Naive B cell (primary cell): ENCODE measurements at regions not wholly inside any gene's neighbourhood (a gene's known extent, or its start where the extent isn't known, plus 50 kb on each side); places are given as distances from the start of the nearest gene placed in this dataset.

ENCODE experiments used
- ATAC-seq, 2 donors: fragments of 150-1000 bp; cut with Tn5 transposase; 2 replicates each; pipeline ENCODE4 v1.10.0; 2021; ENCODE audit warnings: low read depth in 2 of 2, mild to moderate bottlenecking in 2 of 2, moderate library complexity in 2 of 2
- DNase-seq: peaks from one replicate; pipeline ENCODE4 v3.0.0; 2022
- H3K27ac Mint-ChIP-seq, 6 donors: one replicate each; pipeline ENCODE4 v1.8.0; 2020 to 2022; ENCODE audit warnings: mild to moderate bottlenecking in 6 of 6, mixed read lengths in 6 of 6, moderate library complexity in 5 of 6, inconsistent platforms in 2 of 6
- H3K27me3 Mint-ChIP-seq, 3 donors: one replicate each; pipeline ENCODE4 v1.8.0; 2021 to 2022; ENCODE audit warnings: mixed read lengths in 3 of 3, mild to moderate bottlenecking in 1 of 3
- H3K36me3 Mint-ChIP-seq, 2 donors: one replicate each; pipeline ENCODE4 v1.8.0; 2020 to 2022; ENCODE audit warnings: mixed read lengths in 2 of 2, inconsistent platforms in 1 of 2, mild to moderate bottlenecking in 1 of 2
- H3K4me1 Mint-ChIP-seq, 3 donors: one replicate each; pipeline ENCODE4 v1.8.0; 2020 to 2022; ENCODE audit warnings: mixed read lengths in 3 of 3, inconsistent platforms in 1 of 3, mild to moderate bottlenecking in 1 of 3, moderate library complexity in 1 of 3
- H3K4me3 Mint-ChIP-seq, 8 donors: one replicate each; pipeline ENCODE4 v1.8.0; 2020 to 2022; ENCODE audit warnings: mild to moderate bottlenecking in 8 of 8, mixed read lengths in 8 of 8, moderate library complexity in 8 of 8, inconsistent platforms in 2 of 8
- H3K9me3 Mint-ChIP-seq, 7 donors: one replicate each; pipeline ENCODE4 v1.8.0; 2020 to 2022; ENCODE audit warnings: mixed read lengths in 7 of 7, mild to moderate bottlenecking in 5 of 7, inconsistent platforms in 2 of 7, moderate library complexity in 1 of 7

GRCh38 chr6:18978337-18979128 is 591.4 kb downstream of the RNF144B start:
- DNase-seq (no peak), ATAC-seq (no peak)
- Mint-ChIP-seq H3K27me3 (peaks cover 0 to 5% (median 0%) of the 10 kb centered on the region in 3 donors), H3K4me1 (no peaks in the 10 kb centered on the region), H3K9me3 (peaks cover 0 to 12% (median 2%) of the 10 kb centered on the region in 7 donors), H3K4me3 (no peak overlapping the region), H3K27ac (no peak overlapping the region), H3K36me3 (no peaks in the 10 kb centered on the region)

- Mint-ChIP-seq H3K36me3 (no peaks in the 10 kb centered on the region), H3K27ac (no peak overlapping the region), H3K4me1 (peaks cover 0 to 1% (median 0%) of the 10 kb centered on the region in 3 donors), H3K9me3 (peaks cover 0 to 7% (median 0%) of the 10 kb centered on the region in 7 donors), H3K27me3 (peaks cover 0 to 5% (median 4%) of the 10 kb centered on the region in 3 donors), H3K4me3 (no peak overlapping the region)
- ATAC-seq, result no peak
- no peak for DNase-seq
These were observed 597.9 kb downstream of the RNF144B start for GRCh38 chr6:18985061-18985460.

GRCh38 chr6:18985996-18986395 is 598.8 kb downstream of the RNF144B start:
- Mint-ChIP-seq H3K27me3 (peaks cover 0 to 6% (median 4%) of the 10 kb centered on the region in 3 donors), H3K9me3 (peaks cover 0 to 7% (median 0%) of the 10 kb centered on the region in 7 donors), H3K4me1 (peaks cover 0 to 8% (median 0%) of the 10 kb centered on the region in 3 donors), H3K27ac (no peak overlapping the region), H3K36me3 (no peaks in the 10 kb centered on the region), H3K4me3 (no peak overlapping the region)
- DNase-seq (no peak), ATAC-seq (no peak)

- ATAC-seq (no peak), DNase-seq (no peak)
- Mint-ChIP-seq H3K4me3 (no peak overlapping the region), H3K36me3 (no peaks in the 10 kb centered on the region), H3K4me1 (peaks cover 0 to 8% (median 0%) of the 10 kb centered on the region in 3 donors), H3K27ac (no peak overlapping the region), H3K9me3 (peaks cover 0 to 4% (median 0%) of the 10 kb centered on the region in 7 donors), H3K27me3 (peaks cover 0 to 12% (median 0%) of the 10 kb centered on the region in 3 donors)
These were observed 601.5 kb downstream of the RNF144B start for GRCh38 chr6:18988636-18989035.

GRCh38 chr6:18990059-18990978 is 603.2 kb downstream of the RNF144B start:
- Mint-ChIP-seq H3K9me3 (peaks cover 0 to 4% (median 0%) of the 10 kb centered on the region in 7 donors), H3K4me1 (peaks cover 0 to 8% (median 0%) of the 10 kb centered on the region in 3 donors), H3K4me3 (no peak overlapping the region), H3K27ac (no peak overlapping the region), H3K27me3 (peaks cover 0 to 12% (median 0%) of the 10 kb centered on the region in 3 donors), H3K36me3 (no peaks in the 10 kb centered on the region)
- ATAC-seq (no peak), DNase-seq (no peak)

GRCh38 chr6:18997375-18997826 is 610.3 kb downstream of the RNF144B start:
- Mint-ChIP-seq H3K4me3 (no peak overlapping the region), H3K27ac (no peak overlapping the region), H3K9me3 (peaks cover 0 to 10% (median 2%) of the 10 kb centered on the region in 7 donors), H3K27me3 (peaks cover 0 to 8% (median 6%) of the 10 kb centered on the region in 3 donors), H3K4me1 (no peaks in the 10 kb centered on the region), H3K36me3 (no peaks in the 10 kb centered on the region)
- DNase-seq, result no peak
- no peak for ATAC-seq

- Mint-ChIP-seq H3K36me3 (no peaks in the 10 kb centered on the region), H3K27ac (no peak overlapping the region), H3K27me3 (peaks cover 0 to 8% (median 6%) of the 10 kb centered on the region in 3 donors), H3K9me3 (peaks cover 0 to 7% (median under 1%) of the 10 kb centered on the region in 7 donors), H3K4me1 (no peaks in the 10 kb centered on the region), H3K4me3 (no peak overlapping the region)
- ATAC-seq (no peak), DNase-seq (no peak)
These were observed 615.9 kb downstream of the RNF144B start for GRCh38 chr6:19002976-19003560.

GRCh38 chr6:19004176-19004575 is 617.0 kb downstream of the RNF144B start:
- Mint-ChIP-seq H3K27me3 (peaks cover 0 to 5% (median 2%) of the 10 kb centered on the region in 3 donors), H3K4me3 (no peak overlapping the region), H3K4me1 (no peaks in the 10 kb centered on the region), H3K9me3 (peaks cover 0 to 3% (median 2%) of the 10 kb centered on the region in 7 donors), H3K27ac (no peak overlapping the region), H3K36me3 (no peaks in the 10 kb centered on the region)
- DNase-seq (no peak), ATAC-seq (no peak)

- H3K36me3 Mint-ChIP-seq, result no peaks in the 10 kb centered on the region
- DNase-seq, result no peak
- H3K4me1 Mint-ChIP-seq, result no peaks in the 10 kb centered on the region
- H3K4me3 Mint-ChIP-seq, result no peak overlapping the region
- H3K27ac Mint-ChIP-seq, result no peak overlapping the region
- no peak for ATAC-seq
- no peaks in the 10 kb centered on the region for H3K27me3 Mint-ChIP-seq
- H3K9me3 Mint-ChIP-seq, result peaks cover 0 to 2% (median 0%) of the 10 kb centered on the region in 7 donors
These were observed 622.6 kb downstream of the RNF144B start for GRCh38 chr6:19009769-19010168.

GRCh38 chr6:19013026-19013705 is 626.0 kb downstream of the RNF144B start:
- Mint-ChIP-seq H3K27ac (no peak overlapping the region), H3K36me3 (no peaks in the 10 kb centered on the region), H3K4me3 (no peak overlapping the region), H3K4me1 (no peaks in the 10 kb centered on the region), H3K27me3 (peaks cover 0 to 5% (median 0%) of the 10 kb centered on the region in 3 donors), H3K9me3 (peaks cover 0 to under 1% (median 0%) of the 10 kb centered on the region in 7 donors)
- DNase-seq (no peak), ATAC-seq (no peak)

GRCh38 chr6:19024737-19025136 is 637.6 kb downstream of the RNF144B start:
- ATAC-seq (no peak), DNase-seq (no peak)
- no peaks in the 10 kb centered on the region for H3K4me1 Mint-ChIP-seq
- no peak overlapping the region for H3K4me3 Mint-ChIP-seq
- peaks cover 0 to 5% (median 0%) of the 10 kb centered on the region in 3 donors for H3K27me3 Mint-ChIP-seq
- peaks cover 0 to 2% (median 0%) of the 10 kb centered on the region in 7 donors for H3K9me3 Mint-ChIP-seq
- H3K27ac Mint-ChIP-seq, result no peak overlapping the region
- H3K36me3 Mint-ChIP-seq, result no peaks in the 10 kb centered on the region

- no peaks in the 10 kb centered on the region for H3K4me1 Mint-ChIP-seq
- no peak for ATAC-seq
- H3K4me3 Mint-ChIP-seq, result no peak overlapping the region
These were observed 641.1 kb downstream of the RNF144B start for GRCh38 chr6:19028201-19028600.

More at GRCh38 chr6:19028201-19028600, 641.1 kb downstream of the RNF144B start:
- Mint-ChIP-seq H3K27me3 (peaks cover 0 to 5% (median 0%) of the 10 kb centered on the region in 3 donors), H3K36me3 (no peaks in the 10 kb centered on the region), H3K27ac (no peak overlapping the region), H3K9me3 (peaks cover 0 to 5% (median 0%) of the 10 kb centered on the region in 7 donors)
- DNase-seq, result no peak
